ENCODE measurements at regions not wholly inside any gene's neighbourhood (a gene's known extent, or its start where the extent isn't known, plus 50 kb on each side); places are given as distances from the start of the nearest gene placed in this dataset.

GRCh38 chr2:128505150-128505490 lies 186.5 kb upstream of the HS6ST1 start:
- no peak overlapping the region for H3K27ac ChIP-seq (ENCODE audit: poor library complexity, severe bottlenecking)
- H3K9me3 ChIP-seq (ENCODE audit: severe bottlenecking), result no peaks in the 10 kb centered on the region
- no peaks in the 10 kb centered on the region for H3K36me3 ChIP-seq (ENCODE audit: low read depth)
- H3K4me1 ChIP-seq (ENCODE audit: insufficient read depth, poor library complexity, severe bottlenecking), result no peaks in the 10 kb centered on the region
- ATAC-seq (ENCODE audit: low read depth) (no peak; the same call in 2 of the 3 replicates), DNase-seq (ENCODE audit: low spot score) (no peak)
- TF ChIP-seq CTCF (IDR thresholded peaks at IDR 0.05; ENCODE audit: poor library complexity, severe bottlenecking), result no peak
- H3K4me3 ChIP-seq (ENCODE audit: severe bottlenecking), result no peak overlapping the region
- H3K27me3 ChIP-seq (ENCODE audit: insufficient read depth, poor library complexity, severe bottlenecking), result no peaks in the 10 kb centered on the region

GRCh38 chr2:128505575-128506526 lies 187.2 kb upstream of the HS6ST1 start:
- Histone ChIP-seq H3K4me3 (ENCODE audit: severe bottlenecking) (no peak overlapping the region), H3K36me3 (ENCODE audit: low read depth) (no peaks in the 10 kb centered on the region), H3K27me3 (ENCODE audit: insufficient read depth, poor library complexity, severe bottlenecking) (no peaks in the 10 kb centered on the region), H3K9me3 (ENCODE audit: severe bottlenecking) (no peaks in the 10 kb centered on the region), H3K27ac (ENCODE audit: poor library complexity, severe bottlenecking) (no peak overlapping the region), H3K4me1 (ENCODE audit: insufficient read depth, poor library complexity, severe bottlenecking) (no peaks in the 10 kb centered on the region)
- ATAC-seq (ENCODE audit: low read depth) (no peak), DNase-seq (ENCODE audit: low spot score) (no peak)
- no peak for TF ChIP-seq CTCF (IDR thresholded peaks at IDR 0.05; ENCODE audit: poor library complexity, severe bottlenecking)

GRCh38 chr2:128506534-128506933 lies 187.9 kb upstream of the HS6ST1 start:
- H3K27me3 ChIP-seq (ENCODE audit: insufficient read depth, poor library complexity, severe bottlenecking), result no peaks in the 10 kb centered on the region
- no peak for TF ChIP-seq CTCF (IDR thresholded peaks at IDR 0.05; ENCODE audit: poor library complexity, severe bottlenecking)
- H3K4me1 ChIP-seq (ENCODE audit: insufficient read depth, poor library complexity, severe bottlenecking), result no peaks in the 10 kb centered on the region
- DNase-seq (ENCODE audit: low spot score), result no peak
- no peaks in the 10 kb centered on the region for H3K9me3 ChIP-seq (ENCODE audit: severe bottlenecking)
- no peak overlapping the region for H3K4me3 ChIP-seq (ENCODE audit: severe bottlenecking)
- no peaks in the 10 kb centered on the region for H3K36me3 ChIP-seq (ENCODE audit: low read depth)
- ATAC-seq (ENCODE audit: low read depth), result no peak
- H3K27ac ChIP-seq (ENCODE audit: poor library complexity, severe bottlenecking), result no peak overlapping the region

- no peaks in the 10 kb centered on the region for H3K9me3 ChIP-seq (ENCODE audit: severe bottlenecking)
- DNase-seq (ENCODE audit: low spot score) (no peak), ATAC-seq (ENCODE audit: low read depth) (no peak)
- no peak overlapping the region for H3K27ac ChIP-seq (ENCODE audit: poor library complexity, severe bottlenecking)
- no peaks in the 10 kb centered on the region for H3K4me1 ChIP-seq (ENCODE audit: insufficient read depth, poor library complexity, severe bottlenecking)
- H3K36me3 ChIP-seq (ENCODE audit: low read depth), result no peaks in the 10 kb centered on the region
- H3K4me3 ChIP-seq (ENCODE audit: severe bottlenecking), result no peak overlapping the region
- TF ChIP-seq CTCF (IDR thresholded peaks at IDR 0.05; ENCODE audit: poor library complexity, severe bottlenecking), result no peak
- H3K27me3 ChIP-seq (ENCODE audit: insufficient read depth, poor library complexity, severe bottlenecking), result no peaks in the 10 kb centered on the region
These were observed 192.2 kb upstream of the HS6ST1 start for GRCh38 chr2:128510701-128511397.
